ENCODE measurements at regions not wholly inside any gene's neighbourhood (a gene's known extent, or its start where the extent isn't known, plus 50 kb on each side); places are given as distances from the start of the nearest gene placed in this dataset.

GRCh38 chr20:51886341-51886740, 84.0 kb upstream of the SALL4 start:
- H2BK12ac ChIP-seq (ENCODE audit: low read length in 2 of 2) = no peak overlapping the region
- peaks cover 0 to 20% of the 10 kb centered on the region in 2 experiments for H3K27me3 ChIP-seq (ENCODE audit: control insufficient read depth in 1 of 2, insufficient read depth in 1 of 2, low read length in 2 of 2)
- H2AK5ac ChIP-seq (ENCODE audit: low read length, severe bottlenecking) = no peak overlapping the region
- no peak overlapping the region for H3K18ac ChIP-seq (ENCODE audit: low read depth in 1 of 2, low read length in 2 of 2)
- no peak overlapping the region for H3K9ac ChIP-seq (ENCODE audit: low read length)
- H3K27ac ChIP-seq (ENCODE audit: low read length, poor library complexity, severe bottlenecking) = no peak overlapping the region
- no peak overlapping the region for H4K8ac ChIP-seq (ENCODE audit: low read length)
- no peak overlapping the region for H2AFZ ChIP-seq (ENCODE audit: low read depth, low read length)
- H3K79me1 ChIP-seq (replicated peaks; ENCODE audit: low read length, poor library complexity, severe bottlenecking) = no peaks in the 10 kb centered on the region
- no peak overlapping the region for H3K4me2 ChIP-seq (ENCODE audit: low read length, poor library complexity, severe bottlenecking)
- no peak overlapping the region for H3K14ac ChIP-seq (ENCODE audit: low read length in 2 of 2)
- no peak overlapping the region for H3K23ac ChIP-seq (ENCODE audit: low read length in 2 of 2)
- peaks cover 1% of the 10 kb centered on the region for H3K4me1 ChIP-seq (ENCODE audit: control insufficient read depth, insufficient read depth, low read depth, low read length)
- no peak for DNase-seq
- no peaks in the 10 kb centered on the region for H3K36me3 ChIP-seq (ENCODE audit: control insufficient read depth in 1 of 2, insufficient read depth in 2 of 2, low read depth in 1 of 2, low read length in 2 of 2)
- H2BK5ac ChIP-seq (ENCODE audit: low read depth, low read length, poor library complexity, severe bottlenecking) = no peak overlapping the region
- H4K91ac ChIP-seq (ENCODE audit: low read length) = no peak overlapping the region
- H3K4me3 ChIP-seq (ENCODE audit: insufficient read depth in 1 of 2, low read depth in 1 of 2, low read length in 2 of 2) = no peak overlapping the region
- no peak overlapping the region for H3K4ac ChIP-seq (ENCODE audit: low read depth in 1 of 2, low read length in 2 of 2)
- H2BK120ac ChIP-seq (ENCODE audit: low read depth, low read length) = no peak overlapping the region
- no peaks in the 10 kb centered on the region for H3K9me3 ChIP-seq (ENCODE audit: control insufficient read depth, low read length)
- WGBS = no CpG with 5 or more reads among the region's 2 CpGs
- H2BK15ac ChIP-seq (ENCODE audit: low read depth, poor library complexity, severe bottlenecking) = no peak overlapping the region

GRCh38 chr20:51884561-51884960, 82.2 kb upstream of the SALL4 start:
- Histone ChIP-seq H3K79me1 (replicated peaks; ENCODE audit: low read length, poor library complexity, severe bottlenecking) (no peaks in the 10 kb centered on the region), H3K27me3 (ENCODE audit: control insufficient read depth in 1 of 2, insufficient read depth in 1 of 2, low read length in 2 of 2) (peaks cover 0 to 15% of the 10 kb centered on the region in 2 experiments), H2AFZ (ENCODE audit: low read depth, low read length) (no peak overlapping the region), H2BK5ac (ENCODE audit: low read depth, low read length, poor library complexity, severe bottlenecking) (no peak overlapping the region), H4K91ac (ENCODE audit: low read length) (no peak overlapping the region), H2AK5ac (ENCODE audit: low read length, severe bottlenecking) (no peak overlapping the region), H3K27ac (ENCODE audit: low read length, poor library complexity, severe bottlenecking) (no peak overlapping the region), H3K4ac (ENCODE audit: low read depth in 1 of 2, low read length in 2 of 2) (no peak overlapping the region), H3K14ac (ENCODE audit: low read length in 2 of 2) (no peak overlapping the region), H3K4me2 (ENCODE audit: low read length, poor library complexity, severe bottlenecking) (no peak overlapping the region), H3K9ac (ENCODE audit: low read length) (no peak overlapping the region), H3K18ac (ENCODE audit: low read depth in 1 of 2, low read length in 2 of 2) (no peak overlapping the region), H3K36me3 (ENCODE audit: control insufficient read depth in 1 of 2, insufficient read depth in 2 of 2, low read depth in 1 of 2, low read length in 2 of 2) (no peaks in the 10 kb centered on the region), H3K4me1 (ENCODE audit: control insufficient read depth, insufficient read depth, low read depth, low read length) (peaks cover 1% of the 10 kb centered on the region), H2BK12ac (ENCODE audit: low read length in 2 of 2) (no peak overlapping the region), H3K23ac (ENCODE audit: low read length in 2 of 2) (no peak overlapping the region), H4K8ac (ENCODE audit: low read length) (no peak overlapping the region), H3K9me3 (ENCODE audit: control insufficient read depth, low read length) (no peaks in the 10 kb centered on the region), H3K4me3 (ENCODE audit: insufficient read depth in 1 of 2, low read depth in 1 of 2, low read length in 2 of 2) (no peak overlapping the region), H2BK15ac (ENCODE audit: low read depth, poor library complexity, severe bottlenecking) (no peak overlapping the region), H2BK120ac (ENCODE audit: low read depth, low read length) (no peak overlapping the region)
- peak; percentile 34 for DNase-seq
- WGBS = 89% methylated on average over 5 of the region's 5 CpGs

- H2AFZ ChIP-seq (ENCODE audit: low read depth, low read length) = no peak overlapping the region
- no peak overlapping the region for H2BK5ac ChIP-seq (ENCODE audit: low read depth, low read length, poor library complexity, severe bottlenecking)
- 92% methylated on average over 4 of the region's 4 CpGs for WGBS
- no peak overlapping the region for H4K91ac ChIP-seq (ENCODE audit: low read length)
- H3K4me1 ChIP-seq (ENCODE audit: control insufficient read depth, insufficient read depth, low read depth, low read length) = no peaks in the 10 kb centered on the region
- no peak overlapping the region for H3K18ac ChIP-seq (ENCODE audit: low read depth in 1 of 2, low read length in 2 of 2)
- H2AK5ac ChIP-seq (ENCODE audit: low read length, severe bottlenecking) = no peak overlapping the region
- H3K27me3 ChIP-seq (ENCODE audit: control insufficient read depth in 1 of 2, insufficient read depth in 1 of 2, low read length in 2 of 2) = no peaks in the 10 kb centered on the region
- H3K79me1 ChIP-seq (replicated peaks; ENCODE audit: low read length, poor library complexity, severe bottlenecking) = no peaks in the 10 kb centered on the region
- H2BK12ac ChIP-seq (ENCODE audit: low read length in 2 of 2) = no peak overlapping the region
- H3K36me3 ChIP-seq (ENCODE audit: control insufficient read depth in 1 of 2, insufficient read depth in 2 of 2, low read depth in 1 of 2, low read length in 2 of 2) = no peaks in the 10 kb centered on the region
- no peak overlapping the region for H3K9ac ChIP-seq (ENCODE audit: low read length)
- H2BK15ac ChIP-seq (ENCODE audit: low read depth, poor library complexity, severe bottlenecking) = no peak overlapping the region
- H3K4me2 ChIP-seq (ENCODE audit: low read length, poor library complexity, severe bottlenecking) = no peak overlapping the region
- H2BK120ac ChIP-seq (ENCODE audit: low read depth, low read length) = no peak overlapping the region
- no peak overlapping the region for H4K8ac ChIP-seq (ENCODE audit: low read length)
- H3K9me3 ChIP-seq (ENCODE audit: control insufficient read depth, low read length) = no peaks in the 10 kb centered on the region
- H3K23ac ChIP-seq (ENCODE audit: low read length in 2 of 2) = no peak overlapping the region
- H3K27ac ChIP-seq (ENCODE audit: low read length, poor library complexity, severe bottlenecking) = no peak overlapping the region
- H3K4me3 ChIP-seq (ENCODE audit: insufficient read depth in 1 of 2, low read depth in 1 of 2, low read length in 2 of 2) = no peak overlapping the region
- no peak overlapping the region for H3K14ac ChIP-seq (ENCODE audit: low read length in 2 of 2)
- DNase-seq = no peak
- H3K4ac ChIP-seq (ENCODE audit: low read depth in 1 of 2, low read length in 2 of 2) = no peak overlapping the region
Observed at GRCh38 chr20:51880188-51880587, 77.9 kb upstream of the SALL4 start.

GRCh38 chr20:51876313-51876940, 74.1 kb upstream of the SALL4 start:
- H3K14ac ChIP-seq (ENCODE audit: low read length in 2 of 2) = no peak overlapping the region
- H3K18ac ChIP-seq (ENCODE audit: low read depth in 1 of 2, low read length in 2 of 2) = no peak overlapping the region
- H3K4me2 ChIP-seq (ENCODE audit: low read length, poor library complexity, severe bottlenecking) = no peak overlapping the region
- H2AK5ac ChIP-seq (ENCODE audit: low read length, severe bottlenecking) = no peak overlapping the region
- no peak overlapping the region for H4K91ac ChIP-seq (ENCODE audit: low read length)
- H3K4me3 ChIP-seq (ENCODE audit: insufficient read depth in 1 of 2, low read depth in 1 of 2, low read length in 2 of 2) = no peak overlapping the region
- no peak overlapping the region for H3K23ac ChIP-seq (ENCODE audit: low read length in 2 of 2)
- no peak overlapping the region for H4K8ac ChIP-seq (ENCODE audit: low read length)
- H3K4me1 ChIP-seq (ENCODE audit: control insufficient read depth, insufficient read depth, low read depth, low read length) = no peaks in the 10 kb centered on the region
- DNase-seq = no peak
- WGBS = 50% methylated on average over 3 of the region's 8 CpGs
- H3K9ac ChIP-seq (ENCODE audit: low read length) = no peak overlapping the region
- no peak overlapping the region for H2BK5ac ChIP-seq (ENCODE audit: low read depth, low read length, poor library complexity, severe bottlenecking)
- H3K27me3 ChIP-seq (ENCODE audit: control insufficient read depth in 1 of 2, insufficient read depth in 1 of 2, low read length in 2 of 2) = peaks cover 0 to 19% of the 10 kb centered on the region in 2 experiments
- no peak overlapping the region for H2BK120ac ChIP-seq (ENCODE audit: low read depth, low read length)
- H3K27ac ChIP-seq (ENCODE audit: low read length, poor library complexity, severe bottlenecking) = no peak overlapping the region
- H3K36me3 ChIP-seq (ENCODE audit: control insufficient read depth in 1 of 2, insufficient read depth in 2 of 2, low read depth in 1 of 2, low read length in 2 of 2) = no peaks in the 10 kb centered on the region
- no peak overlapping the region for H3K4ac ChIP-seq (ENCODE audit: low read depth in 1 of 2, low read length in 2 of 2)
- no peaks in the 10 kb centered on the region for H3K79me1 ChIP-seq (replicated peaks; ENCODE audit: low read length, poor library complexity, severe bottlenecking)
- no peaks in the 10 kb centered on the region for H3K9me3 ChIP-seq (ENCODE audit: control insufficient read depth, low read length)
- no peak overlapping the region for H2BK12ac ChIP-seq (ENCODE audit: low read length in 2 of 2)
- H2BK15ac ChIP-seq (ENCODE audit: low read depth, poor library complexity, severe bottlenecking) = no peak overlapping the region
- no peak overlapping the region for H2AFZ ChIP-seq (ENCODE audit: low read depth, low read length)

Measured in mesenchymal stem cell (in vitro differentiated cells and primary cell).